ENCODE measurements at regions not wholly inside any gene's neighbourhood (a gene's known extent, or its start where the extent isn't known, plus 50 kb on each side); places are given as distances from the start of the nearest gene placed in this dataset.
A peak's percentile ranks its signal among the peaks of the same experiment; 100 is the strongest.

DNA sequence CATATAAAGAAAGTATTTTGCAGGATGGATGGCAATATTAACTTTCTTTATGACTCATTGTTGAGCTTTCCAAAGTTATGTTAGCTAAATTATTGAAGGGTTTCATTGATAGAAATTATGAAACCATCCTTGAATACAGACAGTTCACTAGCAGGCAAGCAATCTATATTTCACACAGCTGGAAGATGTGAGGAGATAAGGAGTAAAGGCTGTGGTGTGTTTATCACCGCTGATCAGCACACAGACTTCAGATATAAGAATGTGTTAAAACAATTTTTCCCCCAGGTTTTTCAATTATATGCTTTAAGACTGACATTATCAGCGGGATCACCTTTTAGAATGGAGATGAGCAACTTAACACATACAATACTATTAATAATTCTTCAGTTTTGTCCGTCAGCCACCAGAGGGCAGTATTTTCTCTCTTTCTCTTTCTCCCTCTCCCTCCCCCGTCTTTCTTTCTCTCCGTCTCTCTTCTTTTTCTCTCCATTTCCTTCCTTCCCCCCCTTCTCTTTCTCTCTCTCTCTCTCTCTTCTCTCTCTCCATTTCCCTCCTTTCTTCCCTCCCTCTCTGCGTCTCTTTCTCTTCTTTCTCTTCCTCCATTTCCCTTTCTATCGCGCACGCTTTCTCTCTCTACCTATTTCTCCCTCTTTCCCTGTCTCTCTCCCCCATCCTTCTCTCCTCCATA is 62.9 kb upstream of the FAM171A1 start:
- H3K27me3 ChIP-seq (ENCODE audit: control insufficient read depth, insufficient read depth, low read length), result peaks cover 2% of the 10 kb centered on the region
- WGBS (ENCODE audit: insufficient coverage), result 26% methylated on average over 8 of the region's 9 CpGs
- no peaks in the 10 kb centered on the region for H3K36me3 Mint-ChIP-seq
- H3K27ac Mint-ChIP-seq, result peak overlapping the region in 1 of 2 donors; percentile 13
- H3K36me3 ChIP-seq (ENCODE audit: control insufficient read depth, insufficient read depth, low read length), result no peaks in the 10 kb centered on the region
- H3K4me1 ChIP-seq (ENCODE audit: control insufficient read depth, insufficient read depth, low read length), result no peaks in the 10 kb centered on the region
- no peaks in the 10 kb centered on the region for H3K9me3 ChIP-seq (ENCODE audit: control insufficient read depth, insufficient read depth, low read length)
- H3K4me1 Mint-ChIP-seq, result peaks cover 13% of the 10 kb centered on the region in 2 donors
- H3K27me3 Mint-ChIP-seq (ENCODE audit: low read depth in 2 of 2), result peaks cover 0 to 13% of the 10 kb centered on the region in 2 donors
- DNase-seq, result peak in 1 of 2 donors; percentile 80
- peak in 2 of 3 donors; percentile 57 to 74 for ATAC-seq
- no peak overlapping the region for H3K4me3 ChIP-seq (ENCODE audit: low read length)
- H3K9me3 Mint-ChIP-seq, result no peaks in the 10 kb centered on the region
- H3K27ac ChIP-seq (ENCODE audit: low read length), result no peak overlapping the region
- TF ChIP-seq, protein P1, sequence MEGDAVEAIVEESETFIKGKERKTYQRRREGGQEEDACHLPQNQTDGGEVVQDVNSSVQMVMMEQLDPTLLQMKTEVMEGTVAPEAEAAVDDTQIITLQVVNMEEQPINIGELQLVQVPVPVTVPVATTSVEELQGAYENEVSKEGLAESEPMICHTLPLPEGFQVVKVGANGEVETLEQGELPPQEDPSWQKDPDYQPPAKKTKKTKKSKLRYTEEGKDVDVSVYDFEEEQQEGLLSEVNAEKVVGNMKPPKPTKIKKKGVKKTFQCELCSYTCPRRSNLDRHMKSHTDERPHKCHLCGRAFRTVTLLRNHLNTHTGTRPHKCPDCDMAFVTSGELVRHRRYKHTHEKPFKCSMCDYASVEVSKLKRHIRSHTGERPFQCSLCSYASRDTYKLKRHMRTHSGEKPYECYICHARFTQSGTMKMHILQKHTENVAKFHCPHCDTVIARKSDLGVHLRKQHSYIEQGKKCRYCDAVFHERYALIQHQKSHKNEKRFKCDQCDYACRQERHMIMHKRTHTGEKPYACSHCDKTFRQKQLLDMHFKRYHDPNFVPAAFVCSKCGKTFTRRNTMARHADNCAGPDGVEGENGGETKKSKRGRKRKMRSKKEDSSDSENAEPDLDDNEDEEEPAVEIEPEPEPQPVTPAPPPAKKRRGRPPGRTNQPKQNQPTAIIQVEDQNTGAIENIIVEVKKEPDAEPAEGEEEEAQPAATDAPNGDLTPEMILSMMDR (IDR thresholded peaks at IDR 0.05), result peak; percentile 87
- peak overlapping the region; percentile 97 for H3K4me3 Mint-ChIP-seq
- intact Hi-C loops (cut with micrococcal nuclease), result loop anchor here (5.0 kb wide), 1 partner anchor 1343 kb away; no protein-coding TSS in a partner anchor

DNA sequence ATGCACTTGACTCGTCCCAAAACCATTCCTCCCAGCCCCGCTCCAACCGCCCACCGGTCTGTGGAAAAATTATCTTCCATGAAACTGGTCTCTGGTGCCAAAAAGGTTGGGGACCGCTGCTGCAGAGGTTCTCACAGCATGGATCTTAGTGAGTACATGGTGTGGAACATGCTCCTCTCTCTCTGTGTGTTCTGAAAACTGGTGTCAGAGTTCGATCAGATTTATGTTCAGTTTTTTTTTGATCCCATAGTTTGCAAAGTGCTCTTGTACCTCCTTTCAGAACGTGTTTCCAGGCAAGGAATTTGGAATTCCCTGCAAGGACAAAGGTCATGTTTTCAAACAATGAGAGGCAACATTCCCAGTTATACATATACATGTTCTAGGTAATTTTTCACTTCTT is 61.2 kb upstream of the FAM171A1 start:
- H3K9me3 ChIP-seq (ENCODE audit: control insufficient read depth, insufficient read depth, low read length), result no peaks in the 10 kb centered on the region
- peaks cover 2% of the 10 kb centered on the region for H3K27me3 ChIP-seq (ENCODE audit: control insufficient read depth, insufficient read depth, low read length)
- H3K36me3 ChIP-seq (ENCODE audit: control insufficient read depth, insufficient read depth, low read length), result no peaks in the 10 kb centered on the region
- Mint-ChIP-seq H3K4me3 (no peak overlapping the region), H3K36me3 (no peaks in the 10 kb centered on the region), H3K27ac (no peak overlapping the region), H3K9me3 (no peaks in the 10 kb centered on the region), H3K27me3 (ENCODE audit: low read depth in 2 of 2) (peaks cover 0 to 13% of the 10 kb centered on the region in 2 donors), H3K4me1 (peaks cover 13% of the 10 kb centered on the region in 2 donors)
- intact Hi-C loops (cut with micrococcal nuclease), result loop anchor here (5.0 kb wide), 1 partner anchor 1345 kb away; no protein-coding TSS in a partner anchor
- no peak overlapping the region for H3K27ac ChIP-seq (ENCODE audit: low read length)
- 74% methylated on average over 7 of the region's 7 CpGs for WGBS (ENCODE audit: insufficient coverage)
- ATAC-seq (no peak), DNase-seq (no peak)
- H3K4me3 ChIP-seq (ENCODE audit: low read length), result no peak overlapping the region
- TF ChIP-seq, protein P1 (IDR thresholded peaks at IDR 0.05), result no peak
- no peaks in the 10 kb centered on the region for H3K4me1 ChIP-seq (ENCODE audit: control insufficient read depth, insufficient read depth, low read length)

DNA sequence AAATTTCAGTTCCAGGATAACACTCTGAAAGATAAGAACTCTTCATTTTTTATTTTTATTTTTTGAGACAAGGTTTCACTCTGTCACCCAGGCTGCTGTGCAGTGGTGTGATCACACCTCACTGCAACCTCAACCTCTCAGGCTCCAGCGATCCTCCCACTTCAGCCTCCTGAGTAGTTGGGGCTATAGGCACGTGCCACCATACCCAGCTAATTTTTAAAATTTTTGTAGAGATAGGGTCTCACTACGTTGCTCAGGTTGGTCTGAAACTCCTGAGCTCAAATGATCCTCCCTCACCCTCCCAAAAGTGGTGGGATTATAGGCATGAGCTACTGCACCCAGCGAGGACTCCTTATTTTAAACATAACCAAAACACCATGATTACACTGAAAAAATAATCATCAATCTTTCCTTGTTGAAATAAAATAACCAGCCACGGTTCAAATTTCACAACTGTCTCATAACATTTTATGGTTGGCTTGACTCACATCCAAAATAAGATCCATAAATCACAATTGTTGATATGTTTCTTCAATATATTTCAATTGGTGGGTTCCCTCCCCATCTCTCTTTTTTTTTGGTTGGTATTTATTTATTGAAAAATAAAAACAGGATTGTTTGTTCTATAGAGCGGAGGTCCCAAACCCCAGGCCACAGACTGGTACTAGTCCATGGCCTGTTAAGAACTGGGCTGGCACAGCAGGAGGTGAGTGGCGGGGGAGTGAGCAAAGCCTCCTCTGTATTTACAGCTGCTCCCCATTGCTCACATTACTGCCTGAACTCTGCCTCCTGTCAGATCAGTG is 60.1 kb upstream of the FAM171A1 start:
- no peak for ATAC-seq
- no peak for DNase-seq
- WGBS (ENCODE audit: insufficient coverage), result 72% methylated on average over 6 of the region's 7 CpGs
- Mint-ChIP-seq H3K27me3 (ENCODE audit: low read depth in 2 of 2) (peaks cover 0 to 13% of the 10 kb centered on the region in 2 donors), H3K27ac (no peak overlapping the region), H3K36me3 (no peaks in the 10 kb centered on the region), H3K9me3 (no peaks in the 10 kb centered on the region), H3K4me1 (peaks cover 13% of the 10 kb centered on the region in 2 donors), H3K4me3 (no peak overlapping the region)
- TF ChIP-seq, protein P1 (IDR thresholded peaks at IDR 0.05), result no peak
- Histone ChIP-seq H3K9me3 (ENCODE audit: control insufficient read depth, insufficient read depth, low read length) (no peaks in the 10 kb centered on the region), H3K4me3 (ENCODE audit: low read length) (no peak overlapping the region), H3K27ac (ENCODE audit: low read length) (no peak overlapping the region), H3K36me3 (ENCODE audit: control insufficient read depth, insufficient read depth, low read length) (no peaks in the 10 kb centered on the region), H3K27me3 (ENCODE audit: control insufficient read depth, insufficient read depth, low read length) (peaks cover 2% of the 10 kb centered on the region), H3K4me1 (ENCODE audit: control insufficient read depth, insufficient read depth, low read length) (no peaks in the 10 kb centered on the region)
- intact Hi-C loops (cut with micrococcal nuclease), result loop anchor here (5.0 kb wide), 1 partner anchor 1346 kb away; no protein-coding TSS in a partner anchor

Data from natural killer cell (primary cell).